ENCODE measurements at regions not wholly inside any gene's neighbourhood (a gene's known extent, or its start where the extent isn't known, plus 50 kb on each side); places are given as distances from the start of the nearest gene placed in this dataset.

DNA sequence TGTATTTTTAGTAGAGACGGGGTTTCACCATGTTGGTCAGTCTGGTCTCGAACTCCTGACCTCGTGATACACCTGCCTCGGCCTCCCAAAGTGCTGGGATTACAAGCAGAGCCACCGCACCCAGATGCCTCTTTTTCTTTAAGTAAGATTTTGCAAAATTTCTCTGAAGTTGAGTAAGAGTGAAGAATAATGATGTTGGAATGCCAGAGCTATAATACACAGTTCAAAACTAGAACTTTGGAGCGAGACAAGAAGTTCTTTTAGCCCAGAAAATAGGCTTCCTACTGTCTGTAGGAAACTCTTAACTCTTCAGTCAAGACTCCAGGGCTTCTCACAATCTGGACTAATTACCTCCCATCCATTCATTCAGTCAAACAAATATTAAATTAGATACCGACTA, 51.4 kb downstream of the MARCHF4 start:
- no peak for DNase-seq (ENCODE audit: low spot score)

DNA sequence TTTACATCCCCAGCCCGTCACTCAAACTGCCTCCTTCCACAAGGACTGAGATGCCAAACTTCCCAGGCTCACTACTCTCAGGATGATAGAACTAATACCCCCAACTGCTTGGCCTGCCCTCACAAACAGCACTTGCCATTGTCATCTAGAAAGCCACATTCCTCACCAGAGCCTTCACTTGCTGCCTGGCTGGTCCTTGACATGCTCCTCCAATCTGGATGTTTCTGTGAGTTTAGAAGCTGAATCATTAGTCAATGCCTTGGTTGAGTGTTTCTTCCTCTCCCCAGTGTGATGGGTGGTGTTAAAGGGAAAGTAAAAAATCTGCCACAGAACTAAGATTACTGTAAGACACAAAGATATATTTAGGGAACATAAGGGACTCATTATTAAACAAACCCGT, 52.5 kb downstream of the MARCHF4 start:
- no peak for DNase-seq (ENCODE audit: low spot score)

DNA sequence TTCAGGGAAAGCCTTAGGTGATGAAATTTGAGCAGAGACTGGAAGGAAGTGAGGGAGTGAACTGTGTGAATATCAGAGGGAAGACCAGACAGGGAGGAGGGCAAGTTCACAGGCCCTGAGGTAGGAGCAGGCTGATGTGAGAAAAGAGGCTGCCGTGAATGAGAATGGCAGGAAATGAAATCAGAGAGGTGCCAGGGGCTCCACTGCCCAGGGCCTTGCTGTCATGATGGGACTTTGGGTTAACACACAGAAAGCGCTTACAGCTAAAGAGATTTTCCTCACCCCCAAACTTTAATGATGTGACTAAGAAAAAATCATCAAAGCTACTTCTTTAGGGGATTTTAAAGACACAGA, 53.8 kb downstream of the MARCHF4 start:
- no peak for DNase-seq (ENCODE audit: low spot score)

DNA sequence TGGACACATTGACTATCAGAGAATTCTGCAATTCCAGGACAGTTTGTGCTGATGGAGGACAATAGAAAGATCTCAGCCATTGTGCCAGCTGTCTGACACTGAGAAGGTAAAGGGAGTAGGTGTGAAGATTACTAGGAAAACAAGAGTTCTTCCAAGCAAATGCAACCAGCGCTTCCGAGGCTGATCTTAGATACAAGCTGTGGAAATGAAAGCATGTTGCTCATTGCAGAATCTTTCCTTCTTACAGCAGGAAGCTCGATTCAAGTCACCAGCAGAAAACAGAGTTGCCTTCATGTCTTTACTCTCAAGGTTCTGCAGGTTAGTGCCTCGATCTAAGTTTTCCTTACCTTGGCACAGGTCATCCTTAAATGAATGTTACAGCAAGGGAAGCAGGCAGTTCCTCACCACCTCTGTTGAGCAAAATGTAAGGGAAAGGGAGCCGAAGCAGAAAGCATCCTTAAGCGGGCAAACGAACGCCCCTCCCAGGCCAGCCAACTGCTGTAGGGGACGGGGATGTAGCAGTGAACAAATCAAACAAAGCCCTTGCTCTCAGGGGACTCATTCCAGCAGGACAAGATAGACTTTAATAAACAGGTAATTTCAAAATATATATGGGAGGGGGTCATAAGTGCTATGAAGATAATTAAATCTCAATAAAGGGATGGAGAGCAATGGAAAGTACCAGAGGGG, 54.3 kb downstream of the MARCHF4 start:
- DNase-seq (ENCODE audit: low spot score), result no peak

DNA sequence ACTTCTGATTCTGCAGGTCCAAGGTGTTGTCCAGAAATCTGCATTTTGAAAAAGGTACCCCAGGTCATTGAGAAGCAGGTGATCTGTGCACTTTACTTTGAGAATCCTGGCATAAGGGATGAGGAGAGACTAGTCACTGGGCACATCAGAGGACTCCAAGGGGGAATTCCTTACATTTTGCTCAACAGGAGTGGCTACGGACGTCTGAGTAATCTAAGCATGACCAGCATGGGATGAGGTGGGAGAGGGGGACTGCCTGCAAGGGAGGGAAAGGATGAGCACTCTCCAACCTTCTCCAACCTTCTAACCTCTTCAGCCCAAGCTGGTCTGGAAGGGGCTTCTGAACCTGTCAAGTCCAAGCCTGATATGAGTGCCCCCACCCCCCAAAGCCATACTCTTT, 55.5 kb downstream of the MARCHF4 start:
- DNase-seq (ENCODE audit: low spot score), result no peak

DNA sequence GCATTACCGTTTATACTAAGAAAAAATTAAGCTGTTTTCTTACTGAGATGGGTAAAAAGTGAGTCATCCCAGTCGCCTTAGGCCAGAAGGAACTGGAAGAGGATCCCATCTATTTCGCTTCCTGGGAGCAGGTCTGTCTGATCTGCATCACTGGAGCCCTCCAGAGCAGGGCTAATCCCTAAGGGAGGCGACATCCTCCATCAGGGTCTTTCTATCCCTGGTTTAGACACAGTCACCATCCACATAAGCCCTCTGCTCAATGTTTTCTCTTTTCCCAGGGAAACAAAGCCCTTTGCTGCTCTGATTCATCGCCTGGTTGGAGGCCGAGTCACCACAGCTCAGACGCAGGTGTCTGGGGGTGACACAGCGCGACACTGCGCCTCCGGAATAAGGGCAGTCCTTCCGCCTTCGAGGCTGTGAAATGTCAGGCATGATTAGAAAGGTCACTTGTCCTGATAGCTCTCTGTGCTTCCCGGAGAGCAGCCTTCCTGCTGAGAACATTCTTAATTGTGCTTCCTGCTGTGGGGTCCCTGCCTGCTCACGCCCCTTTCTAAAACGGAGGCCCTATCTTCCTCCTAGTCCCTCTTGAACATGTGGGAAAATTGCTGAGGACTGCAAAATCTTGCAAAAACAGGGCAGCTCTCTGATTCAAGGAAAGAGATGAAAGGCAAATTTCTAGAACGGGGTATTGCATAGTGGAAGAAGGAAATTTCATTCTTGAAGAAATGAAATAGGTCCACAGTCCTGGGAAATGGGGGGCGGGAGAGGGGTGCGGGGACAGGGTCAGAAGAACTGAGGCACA, 56.3 kb downstream of the MARCHF4 start:
- DNase-seq (ENCODE audit: low spot score), result no peak

DNA sequence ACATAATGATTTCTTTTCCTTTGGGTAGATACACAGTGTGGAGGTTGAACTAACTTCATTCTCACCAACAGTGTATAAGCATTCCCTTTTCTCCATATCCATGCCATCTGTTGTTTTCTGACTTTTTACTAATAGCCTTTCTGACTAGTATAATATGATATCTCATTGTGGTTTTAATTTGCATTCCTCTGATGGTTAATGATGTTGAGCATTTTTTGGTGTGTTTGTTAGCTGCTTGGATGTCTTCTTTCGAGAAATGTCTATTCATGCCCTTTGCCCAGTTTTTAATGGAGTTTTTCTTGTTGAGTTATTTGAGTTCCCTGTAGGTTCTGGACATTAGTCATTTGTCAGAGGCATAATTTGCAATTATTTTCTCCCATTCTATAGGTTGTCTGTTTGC, 59.8 kb downstream of the MARCHF4 start:
- DNase-seq (ENCODE audit: low spot score), result no peak

DNA sequence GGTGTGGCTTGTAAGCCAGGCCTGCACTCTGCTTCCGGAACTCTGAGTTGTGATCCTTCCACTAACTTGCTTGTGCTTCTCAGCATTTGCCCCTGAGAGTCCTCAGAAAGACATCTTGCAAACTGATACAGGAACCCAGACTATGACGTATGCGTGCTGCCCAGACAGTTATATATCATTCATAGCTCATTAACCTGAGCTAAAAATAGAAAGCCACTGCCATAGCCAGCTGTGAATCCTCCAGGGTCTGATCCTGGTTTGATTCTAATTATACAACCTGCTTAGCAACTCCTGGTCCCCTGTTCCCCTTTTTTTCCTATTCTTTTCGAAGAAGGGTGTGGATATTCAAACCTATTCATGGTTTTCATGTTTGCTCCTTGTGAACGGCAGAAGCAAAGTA, 63.7 kb downstream of the MARCHF4 start:
- DNase-seq (ENCODE audit: low spot score), result no peak

DNA sequence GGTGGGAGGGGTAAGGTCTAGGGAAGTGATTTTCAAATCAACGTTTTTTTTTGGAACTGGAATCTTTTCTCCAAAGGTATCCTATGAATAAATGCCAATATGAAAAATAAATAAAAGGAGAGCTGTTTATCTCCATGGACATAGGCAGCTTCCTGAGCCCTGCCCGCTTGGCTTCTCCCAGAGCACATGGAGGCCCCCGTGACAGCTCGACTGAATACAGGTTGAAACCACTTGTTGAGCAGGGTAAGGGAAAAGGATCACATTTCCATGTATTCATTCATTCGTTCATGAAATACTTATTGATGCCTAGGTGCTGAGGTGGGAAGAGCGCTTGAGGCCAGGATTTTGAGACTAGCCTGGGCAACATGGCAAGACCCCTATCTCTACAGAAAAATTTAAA, 64.8 kb downstream of the MARCHF4 start:
- DNase-seq (ENCODE audit: low spot score), result no peak

DNA sequence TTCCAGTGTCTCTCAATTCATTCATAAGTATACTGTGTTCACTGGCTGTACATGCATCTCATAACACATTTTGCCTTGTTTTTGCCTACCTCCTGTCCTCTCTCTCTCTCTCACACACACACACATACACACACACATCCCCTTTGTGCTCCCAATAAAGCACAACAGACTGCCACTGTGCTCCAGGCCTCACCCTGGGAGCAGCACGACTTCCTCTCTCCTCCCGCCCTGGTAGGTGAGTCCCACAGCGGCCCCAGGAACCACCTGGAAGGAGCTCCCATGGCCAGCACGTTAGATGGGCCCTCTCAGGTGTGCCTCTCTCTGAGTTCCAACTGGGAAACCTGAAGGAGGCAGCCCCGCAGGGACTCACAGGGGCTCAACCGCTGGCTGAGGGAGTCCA, 65.4 kb downstream of the MARCHF4 start:
- no peak for DNase-seq (ENCODE audit: low spot score)

DNA sequence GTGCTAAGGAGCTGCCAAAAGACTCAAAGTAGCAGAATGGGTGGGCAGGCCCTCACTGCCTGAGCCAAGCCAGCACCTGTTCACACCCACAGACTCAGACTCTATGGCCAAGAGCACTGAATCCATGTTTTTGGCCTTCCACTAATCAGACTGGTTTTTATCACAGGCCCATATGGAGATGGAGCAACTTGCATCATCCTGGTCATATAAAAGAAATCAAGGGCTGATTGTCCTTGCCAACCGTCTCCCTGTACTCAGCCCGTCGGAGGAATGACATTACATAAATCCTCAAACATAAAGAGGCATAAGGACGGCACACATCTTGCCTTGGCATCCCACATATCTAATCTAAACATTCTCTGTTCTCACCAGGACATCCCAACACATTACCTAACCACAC, 66.7 kb downstream of the MARCHF4 start:
- DNase-seq (ENCODE audit: low spot score), result no peak

DNA sequence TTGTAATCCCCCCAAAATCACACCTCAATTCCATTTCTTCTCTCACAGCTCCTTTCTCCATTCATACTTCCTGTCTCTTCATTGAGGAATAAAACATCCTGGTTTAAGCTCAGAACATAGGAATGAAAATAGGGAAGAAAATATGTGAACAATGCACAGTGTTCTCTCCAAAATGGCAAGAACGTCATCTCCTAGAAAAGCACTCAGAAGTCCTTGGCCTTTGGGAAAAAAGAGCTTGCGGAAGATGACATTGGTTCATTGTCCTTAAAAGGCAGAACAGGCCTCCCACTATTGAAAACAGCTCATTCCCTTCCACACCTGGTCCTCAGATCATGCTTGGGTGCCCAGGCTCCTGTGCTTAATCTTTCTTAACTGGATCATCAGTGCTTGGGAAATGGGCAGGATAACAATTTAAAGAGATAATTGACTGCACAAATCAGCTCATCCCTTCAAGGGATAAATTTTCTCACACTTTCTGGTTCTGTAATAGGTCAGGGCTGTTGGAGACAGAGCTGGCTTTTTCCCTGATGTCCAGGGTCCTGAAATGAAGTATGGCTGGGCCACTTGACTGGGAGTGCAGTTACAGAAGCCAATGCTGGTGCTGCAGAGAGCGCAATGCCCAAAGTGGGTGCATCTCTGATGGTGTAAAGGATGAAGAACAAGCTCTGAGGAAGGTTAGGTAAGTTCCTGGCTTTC, 69.2 kb downstream of the MARCHF4 start:
- no peak for DNase-seq (ENCODE audit: low spot score)

DNA sequence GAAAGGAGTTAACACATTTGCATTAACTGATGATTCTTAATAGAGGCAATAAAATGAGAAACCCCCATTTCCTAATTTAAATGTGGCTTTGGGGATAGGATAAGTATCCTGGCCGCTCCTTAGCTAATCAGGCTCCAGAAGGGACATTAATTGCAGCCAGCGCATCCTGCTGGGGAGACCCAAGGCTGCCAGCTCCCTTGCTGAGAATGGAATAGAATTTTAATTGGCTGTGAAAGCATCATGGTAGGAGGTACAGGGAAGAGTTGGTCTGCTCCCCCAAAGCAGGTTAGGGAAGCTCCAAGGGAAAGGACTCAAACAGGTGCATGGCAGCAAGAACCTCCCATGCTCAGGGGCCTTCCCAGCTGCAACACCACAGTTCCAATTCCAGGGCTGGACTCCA, 71.4 kb downstream of the MARCHF4 start:
- no peak for DNase-seq (ENCODE audit: low spot score)

DNA sequence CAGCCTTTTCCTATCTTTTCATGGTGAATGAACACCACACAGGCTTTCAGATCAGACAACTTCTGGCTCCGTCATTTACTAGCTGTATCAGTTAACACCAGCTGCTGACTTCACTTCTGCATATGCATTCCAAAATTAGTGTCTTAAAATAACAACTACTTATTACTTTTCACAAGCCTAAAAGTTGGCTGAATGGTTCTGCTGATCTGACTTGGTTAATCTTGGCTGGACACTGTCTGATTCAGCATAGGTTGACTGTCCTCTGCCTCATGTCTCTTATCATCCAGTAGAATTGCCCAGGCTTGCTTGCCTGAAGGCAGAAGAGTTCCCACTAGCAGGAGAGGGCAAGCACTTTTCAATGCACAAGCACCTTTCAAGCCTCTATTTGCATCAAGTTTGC, 72.7 kb downstream of the MARCHF4 start:
- no peak for DNase-seq (ENCODE audit: low spot score)

DNA sequence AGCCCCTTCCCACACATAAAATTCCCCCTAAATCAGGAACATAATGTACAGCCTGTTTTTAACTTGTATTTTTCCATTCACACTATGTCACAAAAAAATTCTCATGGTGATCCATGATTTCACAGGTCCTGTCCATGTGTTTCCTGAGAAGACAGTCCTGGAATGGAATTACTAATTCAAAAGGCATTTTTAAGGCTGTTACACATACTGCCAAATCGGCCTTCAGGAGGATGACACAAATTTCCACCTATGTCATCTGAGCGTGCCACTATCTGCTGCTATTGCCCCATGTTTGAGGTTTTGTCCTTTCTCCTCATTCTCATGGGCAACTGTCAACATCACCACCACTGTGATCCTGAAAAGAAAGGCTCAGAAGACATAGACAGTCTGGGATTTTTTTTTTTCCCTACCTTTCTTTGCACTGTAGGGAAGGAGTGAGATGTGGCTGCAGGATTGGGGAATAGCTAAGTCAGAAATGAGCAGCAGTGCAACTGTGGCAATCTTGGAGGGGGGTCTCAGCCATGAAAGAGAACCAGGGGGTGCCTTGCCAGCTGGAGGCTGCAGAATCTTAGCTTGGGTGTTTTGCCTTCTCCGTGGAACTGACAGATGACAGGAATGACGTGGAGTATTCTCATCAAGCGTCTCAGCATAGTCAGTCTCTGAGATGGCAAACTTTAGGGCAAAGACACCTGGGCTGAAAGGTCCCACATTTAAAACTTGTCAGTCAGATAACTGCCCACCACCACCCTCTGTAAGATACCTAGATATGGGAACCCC, 73.4 kb downstream of the MARCHF4 start:
- DNase-seq (ENCODE audit: low spot score), result no peak

DNA sequence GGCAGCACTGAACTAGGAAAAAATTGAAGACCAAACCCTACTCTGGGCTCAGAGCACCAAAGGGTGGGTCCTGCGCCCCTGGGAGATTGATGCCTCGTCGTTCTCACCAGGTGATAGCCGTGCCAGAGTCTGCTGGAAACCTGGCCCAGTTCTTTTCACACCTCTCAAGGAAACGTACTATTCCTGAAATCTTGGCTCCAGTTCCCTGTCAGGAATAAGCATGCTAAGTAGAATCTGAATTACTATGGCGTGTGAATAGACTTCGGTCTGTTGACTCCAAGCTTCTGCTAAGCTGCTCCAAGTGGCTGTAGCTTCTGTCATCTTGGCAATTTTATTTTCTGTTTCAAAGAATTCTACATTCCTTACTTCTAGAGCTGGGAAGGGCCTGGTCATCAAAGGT, 75.4 kb downstream of the MARCHF4 start:
- no peak for DNase-seq (ENCODE audit: low spot score)

DNA sequence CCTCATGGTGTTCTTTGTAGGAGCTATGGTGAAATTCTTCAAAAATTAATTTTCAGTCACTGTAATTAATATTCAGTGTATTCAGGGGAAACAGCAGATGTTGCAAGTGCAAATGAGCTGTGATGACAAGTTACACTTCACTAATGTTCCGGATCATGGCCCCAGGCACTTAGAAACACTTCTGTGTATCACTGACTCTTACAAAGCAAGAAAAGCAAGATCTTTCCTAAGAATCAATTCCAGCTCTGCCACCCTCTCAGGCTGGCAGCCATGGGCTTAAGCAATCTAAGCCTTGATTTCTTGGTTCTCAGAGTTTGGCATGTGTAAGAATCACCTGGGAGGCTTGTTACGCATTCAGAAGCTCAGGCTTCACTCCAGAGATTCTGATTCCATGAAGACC, 78.0 kb downstream of the MARCHF4 start:
- no peak for DNase-seq (ENCODE audit: low spot score)

DNA sequence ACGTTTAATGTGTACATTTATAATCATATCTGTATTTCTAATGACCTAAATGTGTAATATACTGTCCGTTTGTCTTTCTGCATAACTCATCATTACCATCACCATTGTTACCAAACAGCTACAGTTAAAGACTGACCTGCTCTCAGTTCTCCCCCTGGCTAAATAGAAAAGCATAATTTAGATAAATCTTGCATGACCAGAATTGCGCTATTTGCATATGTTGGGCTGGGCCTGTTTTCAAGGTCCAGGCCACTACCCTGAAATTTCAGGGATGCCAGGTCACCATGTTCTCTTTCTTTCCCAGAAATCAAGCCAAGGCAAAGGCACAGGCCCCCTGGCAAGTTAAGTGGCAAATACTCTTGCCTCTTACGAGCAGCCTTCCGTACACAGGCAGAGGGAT, 78.4 kb downstream of the MARCHF4 start:
- DNase-seq (ENCODE audit: low spot score), result no peak

DNA sequence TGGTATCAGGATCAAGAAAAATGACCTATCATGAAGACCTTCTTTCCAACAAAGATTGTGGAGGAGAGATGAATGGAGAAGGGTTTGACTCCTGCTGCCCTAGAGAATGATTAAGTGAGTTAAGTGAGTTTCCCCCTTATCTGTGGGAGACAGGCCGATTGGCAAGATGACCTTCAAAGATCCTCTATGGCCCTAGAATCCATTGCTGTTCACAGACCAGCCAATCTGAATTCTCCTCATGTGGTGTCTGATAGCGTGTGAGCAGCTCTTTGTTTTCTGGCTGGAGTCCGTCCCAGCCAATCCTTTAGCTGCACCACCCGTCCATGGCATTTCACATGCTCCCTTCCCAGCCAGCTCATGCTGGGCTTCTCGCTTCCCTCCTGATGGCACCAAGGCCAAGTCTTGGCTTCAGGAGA, 79.4 kb downstream of the MARCHF4 start:
- DNase-seq (ENCODE audit: low spot score), result no peak

DNA sequence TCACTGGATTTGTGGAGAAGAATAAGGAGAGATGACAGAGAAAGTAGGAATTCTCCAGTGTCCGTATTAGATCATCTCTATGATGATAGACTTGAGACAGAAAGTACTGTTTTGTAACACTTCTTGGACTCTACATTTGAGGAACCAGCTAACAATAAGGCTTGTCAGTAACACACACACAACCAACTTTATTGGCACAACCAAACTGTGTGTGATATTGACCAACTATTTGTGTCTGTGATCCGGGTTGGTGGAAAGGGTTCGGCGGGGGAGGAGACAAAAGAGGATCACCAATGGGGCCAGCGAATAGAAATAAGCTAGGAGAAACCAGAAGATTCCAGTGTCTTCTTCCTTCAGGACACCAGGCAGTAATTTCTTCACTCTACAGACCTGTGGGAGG, 79.8 kb downstream of the MARCHF4 start:
- no peak for DNase-seq (ENCODE audit: low spot score)

DNA sequence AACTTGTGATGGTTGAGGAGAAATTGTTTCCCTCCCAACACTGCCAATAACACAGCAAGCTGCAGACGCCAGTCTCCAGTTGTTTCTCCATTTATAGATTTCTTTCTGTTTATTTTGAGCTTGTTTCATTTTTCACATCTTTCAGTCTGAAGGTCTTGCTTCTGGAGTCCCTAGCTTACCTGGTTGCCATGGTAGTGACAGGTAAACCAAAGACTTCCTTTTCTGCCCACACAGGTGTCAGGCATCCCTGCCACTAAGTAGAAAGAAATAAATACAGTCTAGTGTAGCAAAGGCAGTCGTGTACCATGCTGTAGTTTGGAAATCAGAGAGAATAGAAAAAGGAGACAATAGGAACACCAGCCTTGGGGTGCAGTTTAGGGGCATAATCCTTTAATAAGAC, 82.8 kb downstream of the MARCHF4 start:
- no peak for DNase-seq (ENCODE audit: low spot score)

DNA sequence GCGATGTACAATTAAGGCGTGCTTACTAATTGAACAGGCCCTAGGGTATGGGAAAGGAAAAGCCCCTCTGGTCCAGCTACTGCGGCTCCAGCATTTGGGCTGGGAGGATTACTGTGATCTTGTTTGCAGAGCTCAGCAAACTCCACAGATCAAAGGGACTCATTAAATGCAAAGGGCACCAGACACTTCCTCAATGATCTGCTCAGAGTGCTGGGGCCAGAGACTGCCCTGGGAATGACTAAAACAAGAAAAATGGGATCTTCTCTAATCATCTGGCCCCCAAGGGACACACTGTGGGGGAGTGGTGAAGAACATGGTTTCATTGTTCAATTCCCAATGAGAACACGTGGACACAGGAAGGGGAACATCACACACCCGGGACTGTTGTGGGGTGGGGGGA, 85.0 kb downstream of the MARCHF4 start:
- DNase-seq (ENCODE audit: low spot score), result no peak
